ENCODE measurements at regions not wholly inside any gene's neighbourhood (a gene's known extent, or its start where the extent isn't known, plus 50 kb on each side); places are given as distances from the start of the nearest gene placed in this dataset.

- TF ChIP-seq ARNTL (CRISPR knock-in tag; IDR thresholded peaks at IDR 0.05; ENCODE audit: borderline replicate concordance, low read depth) (no peak), TSHZ2 (CRISPR knock-in tag; IDR thresholded peaks at IDR 0.05) (no peak), SNAI2 (CRISPR knock-in tag; IDR thresholded peaks at IDR 0.05) (no peak), TCF4 (CRISPR knock-in tag; IDR thresholded peaks at IDR 0.05; ENCODE audit: borderline replicate concordance) (no peak), PPARA (CRISPR knock-in tag; IDR thresholded peaks at IDR 0.05; ENCODE audit: borderline replicate concordance) (no peak), ZNF565 (CRISPR knock-in tag; conservative IDR thresholded peaks at IDR 0.05; ENCODE audit: low read depth) (no peak), TOX (CRISPR knock-in tag; IDR thresholded peaks at IDR 0.05; ENCODE audit: borderline replicate concordance) (no peak), ZNF70 (CRISPR knock-in tag; IDR thresholded peaks at IDR 0.05) (no peak), ZNF8 (CRISPR knock-in tag; IDR thresholded peaks at IDR 0.05) (no peak), ZFP30 (CRISPR knock-in tag; IDR thresholded peaks at IDR 0.05) (no peak), ESRRG (CRISPR knock-in tag; IDR thresholded peaks at IDR 0.05) (no peak), GLIS3 (CRISPR knock-in tag; IDR thresholded peaks at IDR 0.05) (no peak), RARB (CRISPR knock-in tag; IDR thresholded peaks at IDR 0.05) (no peak)
- TF ChIP-seq, protein P1, sequence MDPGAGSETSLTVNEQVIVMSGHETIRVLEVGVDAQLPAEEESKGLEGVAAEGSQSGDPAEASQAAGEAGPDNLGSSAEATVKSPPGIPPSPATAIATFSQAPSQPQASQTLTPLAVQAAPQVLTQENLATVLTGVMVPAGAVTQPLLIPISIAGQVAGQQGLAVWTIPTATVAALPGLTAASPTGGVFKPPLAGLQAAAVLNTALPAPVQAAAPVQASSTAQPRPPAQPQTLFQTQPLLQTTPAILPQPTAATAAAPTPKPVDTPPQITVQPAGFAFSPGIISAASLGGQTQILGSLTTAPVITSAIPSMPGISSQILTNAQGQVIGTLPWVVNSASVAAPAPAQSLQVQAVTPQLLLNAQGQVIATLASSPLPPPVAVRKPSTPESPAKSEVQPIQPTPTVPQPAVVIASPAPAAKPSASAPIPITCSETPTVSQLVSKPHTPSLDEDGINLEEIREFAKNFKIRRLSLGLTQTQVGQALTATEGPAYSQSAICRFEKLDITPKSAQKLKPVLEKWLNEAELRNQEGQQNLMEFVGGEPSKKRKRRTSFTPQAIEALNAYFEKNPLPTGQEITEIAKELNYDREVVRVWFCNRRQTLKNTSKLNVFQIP (CRISPR knock-in tag; IDR thresholded peaks at IDR 0.05; ENCODE audit: borderline replicate concordance, low read depth): no peak
- TF ChIP-seq, protein P2, sequence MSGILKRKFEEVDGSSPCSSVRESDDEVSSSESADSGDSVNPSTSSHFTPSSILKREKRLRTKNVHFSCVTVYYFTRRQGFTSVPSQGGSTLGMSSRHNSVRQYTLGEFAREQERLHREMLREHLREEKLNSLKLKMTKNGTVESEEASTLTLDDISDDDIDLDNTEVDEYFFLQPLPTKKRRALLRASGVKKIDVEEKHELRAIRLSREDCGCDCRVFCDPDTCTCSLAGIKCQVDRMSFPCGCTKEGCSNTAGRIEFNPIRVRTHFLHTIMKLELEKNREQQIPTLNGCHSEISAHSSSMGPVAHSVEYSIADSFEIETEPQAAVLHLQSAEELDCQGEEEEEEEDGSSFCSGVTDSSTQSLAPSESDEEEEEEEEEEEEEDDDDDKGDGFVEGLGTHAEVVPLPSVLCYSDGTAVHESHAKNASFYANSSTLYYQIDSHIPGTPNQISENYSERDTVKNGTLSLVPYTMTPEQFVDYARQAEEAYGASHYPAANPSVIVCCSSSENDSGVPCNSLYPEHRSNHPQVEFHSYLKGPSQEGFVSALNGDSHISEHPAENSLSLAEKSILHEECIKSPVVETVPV (CRISPR knock-in tag; IDR thresholded peaks at IDR 0.05): no peak
- ATAC-seq: no peak
Observed at GRCh38 chr5:152511120-152511519, 106.0 kb upstream of the NMUR2 start.

DNA sequence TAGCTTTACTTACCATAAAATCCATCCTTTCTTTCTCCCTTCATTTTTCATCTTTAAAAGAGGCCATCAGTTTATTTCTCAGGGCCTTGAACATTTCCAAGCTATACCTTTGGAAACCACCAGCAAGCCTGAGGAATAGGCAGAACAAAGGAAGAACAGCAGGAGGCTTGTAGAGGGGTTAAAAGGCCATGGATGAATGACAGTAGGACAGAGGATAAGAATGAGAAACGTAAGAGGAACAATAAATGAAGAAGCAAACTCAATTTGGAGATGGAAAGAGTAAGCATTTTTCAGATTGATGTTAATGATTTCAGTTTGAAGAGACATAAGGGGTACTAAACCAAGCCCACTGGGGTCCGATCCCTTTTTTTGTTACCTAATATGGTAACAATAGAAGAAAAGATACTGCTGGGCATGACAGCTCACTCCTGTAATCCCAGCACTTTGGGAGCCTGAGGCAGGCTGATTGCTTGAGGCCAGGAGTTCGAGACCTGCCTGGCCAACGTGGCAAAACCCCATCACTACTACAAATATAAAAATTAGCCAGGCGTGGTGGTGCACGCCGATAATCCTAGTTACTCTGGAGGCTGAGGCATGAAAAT is 106.6 kb upstream of the NMUR2 start:
- ATAC-seq: no peak
- TF ChIP-seq ZNF8 (CRISPR knock-in tag; IDR thresholded peaks at IDR 0.05) (no peak), ZC3H10 (CRISPR knock-in tag; IDR thresholded peaks at IDR 0.05) (no peak), OSR1 (CRISPR knock-in tag; IDR thresholded peaks at IDR 0.05) (no peak), TSHZ2 (CRISPR knock-in tag; IDR thresholded peaks at IDR 0.05) (no peak), SNAI2 (CRISPR knock-in tag; IDR thresholded peaks at IDR 0.05) (no peak), ZFP3 (CRISPR knock-in tag; IDR thresholded peaks at IDR 0.05) (no peak), TCF4 (CRISPR knock-in tag; IDR thresholded peaks at IDR 0.05; ENCODE audit: borderline replicate concordance) (no peak), PPARA (CRISPR knock-in tag; IDR thresholded peaks at IDR 0.05; ENCODE audit: borderline replicate concordance) (no peak), BACH2 (CRISPR knock-in tag; IDR thresholded peaks at IDR 0.05; ENCODE audit: borderline replicate concordance) (no peak), GLIS3 (CRISPR knock-in tag; IDR thresholded peaks at IDR 0.05) (no peak), ZNF565 (CRISPR knock-in tag; conservative IDR thresholded peaks at IDR 0.05; ENCODE audit: low read depth) (no peak), CSDC2 (CRISPR knock-in tag; IDR thresholded peaks at IDR 0.05) (no peak), TOX (CRISPR knock-in tag; IDR thresholded peaks at IDR 0.05; ENCODE audit: borderline replicate concordance) (no peak), ZFP30 (CRISPR knock-in tag; IDR thresholded peaks at IDR 0.05) (no peak)
- TF ChIP-seq, protein P1 (CRISPR knock-in tag; IDR thresholded peaks at IDR 0.05; ENCODE audit: borderline replicate concordance, low read depth): no peak
- TF ChIP-seq, protein P2 (CRISPR knock-in tag; IDR thresholded peaks at IDR 0.05): no peak
